LNCaP clone FGC (cell line): ENCODE measurements at regions not wholly inside any gene's neighbourhood (a gene's known extent, or its start where the extent isn't known, plus 50 kb on each side); places are given as distances from the start of the nearest gene placed in this dataset.
A peak's percentile ranks its signal among the peaks of the same experiment; 100 is the strongest.

Source experiments
- DNase-seq: peaks from one replicate; pipeline ENCODE4 v3.0.0-alpha.2; 2011; ENCODE audit warnings: low read depth
- H3K4me3 ChIP-seq: 2 replicates; pipeline ENCODE4 v1.5.1; 2011; ENCODE audit warnings: mild to moderate bottlenecking, low read depth, low read length, control low read depth
- TF ChIP-seq, protein P1 (sequence below): IDR thresholded peaks from 2 replicates; pipeline ENCODE4 v1.5.1; 2012; ENCODE audit warnings: mild to moderate bottlenecking; ENCODE audit not compliant: control insufficient read depth, insufficient read depth; ENCODE audit errors: extremely low read depth

- TF ChIP-seq, protein P1, sequence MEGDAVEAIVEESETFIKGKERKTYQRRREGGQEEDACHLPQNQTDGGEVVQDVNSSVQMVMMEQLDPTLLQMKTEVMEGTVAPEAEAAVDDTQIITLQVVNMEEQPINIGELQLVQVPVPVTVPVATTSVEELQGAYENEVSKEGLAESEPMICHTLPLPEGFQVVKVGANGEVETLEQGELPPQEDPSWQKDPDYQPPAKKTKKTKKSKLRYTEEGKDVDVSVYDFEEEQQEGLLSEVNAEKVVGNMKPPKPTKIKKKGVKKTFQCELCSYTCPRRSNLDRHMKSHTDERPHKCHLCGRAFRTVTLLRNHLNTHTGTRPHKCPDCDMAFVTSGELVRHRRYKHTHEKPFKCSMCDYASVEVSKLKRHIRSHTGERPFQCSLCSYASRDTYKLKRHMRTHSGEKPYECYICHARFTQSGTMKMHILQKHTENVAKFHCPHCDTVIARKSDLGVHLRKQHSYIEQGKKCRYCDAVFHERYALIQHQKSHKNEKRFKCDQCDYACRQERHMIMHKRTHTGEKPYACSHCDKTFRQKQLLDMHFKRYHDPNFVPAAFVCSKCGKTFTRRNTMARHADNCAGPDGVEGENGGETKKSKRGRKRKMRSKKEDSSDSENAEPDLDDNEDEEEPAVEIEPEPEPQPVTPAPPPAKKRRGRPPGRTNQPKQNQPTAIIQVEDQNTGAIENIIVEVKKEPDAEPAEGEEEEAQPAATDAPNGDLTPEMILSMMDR = no peak
- peak; percentile 32 for DNase-seq
- H3K4me3 ChIP-seq = no peak overlapping the region
Measured at GRCh38 chr1:59223989-59224634, 72.8 kb upstream of the FGGY start.

GRCh38 chr1:59225594-59226316 is 71.1 kb upstream of the FGGY start:
- peak; percentile 63 for DNase-seq
- no peak overlapping the region for H3K4me3 ChIP-seq
- TF ChIP-seq, protein P1 = no peak

DNA sequence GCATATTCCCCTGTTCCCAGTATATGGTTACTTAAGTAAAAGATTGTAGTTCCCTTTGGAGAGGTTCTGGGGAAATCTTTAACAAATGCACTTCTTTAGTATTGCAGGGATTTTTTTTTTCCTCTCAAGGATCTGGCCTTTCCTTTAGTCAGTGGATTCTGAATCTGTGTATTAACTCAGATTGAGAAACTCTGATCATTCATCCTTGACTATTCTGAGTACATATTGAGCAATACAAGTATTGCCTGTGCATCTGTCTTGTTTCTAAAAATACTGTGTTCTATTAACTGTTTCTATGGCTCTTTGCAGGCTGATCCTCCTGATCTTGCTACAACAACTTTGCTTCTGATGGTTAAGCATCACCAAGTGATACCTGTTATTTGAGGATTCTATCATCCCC is 67.8 kb upstream of the FGGY start:
- no peak for DNase-seq
- TF ChIP-seq, protein P1 = no peak
- H3K4me3 ChIP-seq = no peak overlapping the region

GRCh38 chr1:59230622-59231021 is 66.3 kb upstream of the FGGY start:
- H3K4me3 ChIP-seq = no peak overlapping the region
- TF ChIP-seq, protein P1 = no peak
- no peak for DNase-seq

GRCh38 chr1:59232216-59232615 is 64.7 kb upstream of the FGGY start:
- H3K4me3 ChIP-seq = no peak overlapping the region
- peak; percentile 63 for DNase-seq
- TF ChIP-seq, protein P1 = no peak

DNA sequence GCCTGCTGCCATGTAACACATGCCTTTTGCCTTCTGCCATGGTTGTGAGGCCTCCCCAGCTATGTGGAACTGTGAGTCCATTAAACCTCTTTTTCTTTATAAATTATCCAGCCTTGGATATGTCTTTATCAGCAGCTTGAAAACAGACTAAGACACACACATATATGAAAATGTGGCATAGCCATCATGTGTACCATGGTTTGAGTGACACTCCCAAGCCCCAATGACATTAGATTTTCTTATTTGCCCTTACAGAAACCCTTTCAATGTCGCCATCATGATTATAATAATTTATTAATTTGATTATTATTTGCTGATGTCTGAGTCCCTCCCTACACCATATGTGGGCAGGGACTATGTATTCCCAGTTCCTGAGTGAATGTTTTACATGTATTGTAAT is 63.5 kb upstream of the FGGY start:
- TF ChIP-seq, protein P1 = no peak
- no peak for DNase-seq
- no peak overlapping the region for H3K4me3 ChIP-seq
